GM12891 (cell line): ENCODE measurements at regions not wholly inside any gene's neighbourhood (a gene's known extent, or its start where the extent isn't known, plus 50 kb on each side); places are given as distances from the start of the nearest gene placed in this dataset.
"Not testable (repeated sequence)": the region's sequence is repeated elsewhere in the genome, so short reads cannot be mapped to it uniquely, and the experiment has no call there.

ENCODE experiments used
- DNase-seq: peaks from one replicate; pipeline ENCODE4 v3.0.0; 2011; ENCODE audit warnings: low spot score; ENCODE audit not compliant: insufficient read length
- FAIRE-seq: peaks from 2 replicates; lab custom pipeline; 2011; peaks lifted over from hg19 to GRCh38; lab: Jason Lieb, UNC
- PAX5 ChIP-seq: IDR thresholded peaks from 2 replicates; pipeline ENCODE4 v1.6.1; 2011; ENCODE audit warnings: low read length, moderate library complexity, mild to moderate bottlenecking; ENCODE audit not compliant: insufficient read depth, severe bottlenecking
- POLR2A ChIP-seq: IDR thresholded peaks from 2 replicates; pipeline ENCODE4 v1.6.1; 2011; ENCODE audit warnings: low read depth, low read length, control low read depth
- POLR2AphosphoS5 ChIP-seq: IDR thresholded peaks from 2 replicates; pipeline ENCODE4 v1.6.1; 2011; ENCODE audit warnings: low read depth, low read length, control low read depth
- POU2F2 ChIP-seq: IDR thresholded peaks from 2 replicates; pipeline ENCODE4 v1.6.1; 2011; ENCODE audit warnings: low read depth, mild to moderate bottlenecking, control low read depth, low read length, moderate library complexity
- SPI1 ChIP-seq: IDR thresholded peaks from 2 replicates; pipeline ENCODE4 v1.6.1; 2011; ENCODE audit warnings: low read depth, low read length, control low read depth
- TAF1 ChIP-seq: IDR thresholded peaks from 2 replicates; pipeline ENCODE4 v1.6.1; 2011; ENCODE audit warnings: low read depth, low read length, control low read depth

- DNase-seq = no peak
- FAIRE-seq = no peak
Measured at GRCh38 chr2:215866606-215867005, 146.7 kb downstream of the MREG start.

GRCh38 chr2:215863687-215864086 is 149.7 kb downstream of the MREG start:
- no peak for DNase-seq
- FAIRE-seq = no peak
- TF ChIP-seq TAF1 = no peak
- no peak for TF ChIP-seq PAX5
- TF ChIP-seq POLR2A = no peak
- TF ChIP-seq POU2F2 = no peak
- no peak for TF ChIP-seq SPI1
- no peak for TF ChIP-seq POLR2AphosphoS5

More at GRCh38 chr2:215866606-215867005, 146.7 kb downstream of the MREG start:
- no peak for TF ChIP-seq POU2F2
- TF ChIP-seq SPI1 = no peak
- TF ChIP-seq POLR2AphosphoS5 = no peak
- TF ChIP-seq TAF1 = no peak
- no peak for TF ChIP-seq POLR2A
- TF ChIP-seq PAX5 = no peak

GRCh38 chr2:215862351-215862771 is 151.0 kb downstream of the MREG start:
- no peak for FAIRE-seq

GRCh38 chr2:215861607-215862350 is 151.6 kb downstream of the MREG start:
- DNase-seq = no peak
- TF ChIP-seq PAX5 (no peak), POU2F2 (no peak), TAF1 (no peak), SPI1 (no peak), POLR2AphosphoS5 (no peak), POLR2A (no peak)
- no peak for FAIRE-seq

More at GRCh38 chr2:215862351-215862771, 151.0 kb downstream of the MREG start:
- DNase-seq = no peak
- TF ChIP-seq POLR2A (no peak), PAX5 (no peak), SPI1 (no peak)

GRCh38 chr2:215856080-215856479 is 157.3 kb downstream of the MREG start:
- DNase-seq (no peak), FAIRE-seq (no peak)
- no peak for TF ChIP-seq SPI1
- TF ChIP-seq POU2F2 = no peak
- TF ChIP-seq TAF1 = no peak
- TF ChIP-seq POLR2AphosphoS5 = no peak
- no peak for TF ChIP-seq POLR2A
- TF ChIP-seq PAX5 = no peak

- not testable (repeated sequence) for FAIRE-seq, DNase-seq
Measured at GRCh38 chr2:215855308-215855707, 158.0 kb downstream of the MREG start.

GRCh38 chr2:215854008-215854407 is 159.3 kb downstream of the MREG start:
- DNase-seq (no peak), FAIRE-seq (no peak)
- TF ChIP-seq POLR2AphosphoS5 (no peak), POU2F2 (no peak), POLR2A (no peak), SPI1 (no peak), PAX5 (no peak), TAF1 (no peak)

- FAIRE-seq (no peak), DNase-seq (no peak)
- no peak for TF ChIP-seq POLR2A
- TF ChIP-seq POLR2AphosphoS5 = no peak
- TF ChIP-seq PAX5 = no peak
- TF ChIP-seq SPI1 = no peak
- TF ChIP-seq POU2F2 = no peak
- no peak for TF ChIP-seq TAF1
Measured at GRCh38 chr2:215851696-215852095, 161.7 kb downstream of the MREG start.

GRCh38 chr2:215851082-215851481 is 162.3 kb downstream of the MREG start:
- no peak for DNase-seq
- TF ChIP-seq PAX5 (no peak), SPI1 (no peak), TAF1 (no peak), POLR2A (no peak), POU2F2 (no peak), POLR2AphosphoS5 (no peak)
- no peak for FAIRE-seq

- no peak for TF ChIP-seq POLR2AphosphoS5
- no peak for TF ChIP-seq POLR2A
- no peak for TF ChIP-seq PAX5
- no peak for FAIRE-seq
- no peak for DNase-seq
Measured at GRCh38 chr2:215850380-215850779, 163.0 kb downstream of the MREG start.
